ENCODE measurements at regions not wholly inside any gene's neighbourhood (a gene's known extent, or its start where the extent isn't known, plus 50 kb on each side); places are given as distances from the start of the nearest gene placed in this dataset.

- TF ChIP-seq CTCF (IDR thresholded peaks at IDR 0.05 in 8 of 11, conservative IDR thresholded peaks at IDR 0.05 in 3 of 11) (no peak), POLR2A (IDR thresholded peaks at IDR 0.05) (no peak)
These were observed 196.1 kb upstream of the ALG10B start for GRCh38 chr12:38120438-38120837.

All from spleen (tissue), 7 donors.